ENCODE measurements at regions not wholly inside any gene's neighbourhood (a gene's known extent, or its start where the extent isn't known, plus 50 kb on each side); places are given as distances from the start of the nearest gene placed in this dataset.

- DNase-seq (ENCODE audit: extremely low read depth in 1 of 2, low read depth in 1 of 2): no peak
Observed at GRCh38 chr11:86120807-86121206, 51.9 kb upstream of the PICALM start.

- DNase-seq (ENCODE audit: extremely low read depth in 1 of 2, low read depth in 1 of 2): no peak
Observed at GRCh38 chr11:86119906-86120305, 51.0 kb upstream of the PICALM start.

- DNase-seq (ENCODE audit: extremely low read depth in 1 of 2, low read depth in 1 of 2): no peak
Observed at GRCh38 chr11:86119077-86119476, 50.2 kb upstream of the PICALM start.
